LHCN-M2 (cell line): ENCODE measurements at regions not wholly inside any gene's neighbourhood (a gene's known extent, or its start where the extent isn't known, plus 50 kb on each side); places are given as distances from the start of the nearest gene placed in this dataset.
"Not testable (repeated sequence)": the region's sequence is repeated elsewhere in the genome, so short reads cannot be mapped to it uniquely, and the experiment has no call there.

Source experiments
- DNase-seq: peaks from one replicate; pipeline ENCODE4 v3.0.0-alpha.2; 2012; ENCODE audit warnings: low read depth

DNA sequence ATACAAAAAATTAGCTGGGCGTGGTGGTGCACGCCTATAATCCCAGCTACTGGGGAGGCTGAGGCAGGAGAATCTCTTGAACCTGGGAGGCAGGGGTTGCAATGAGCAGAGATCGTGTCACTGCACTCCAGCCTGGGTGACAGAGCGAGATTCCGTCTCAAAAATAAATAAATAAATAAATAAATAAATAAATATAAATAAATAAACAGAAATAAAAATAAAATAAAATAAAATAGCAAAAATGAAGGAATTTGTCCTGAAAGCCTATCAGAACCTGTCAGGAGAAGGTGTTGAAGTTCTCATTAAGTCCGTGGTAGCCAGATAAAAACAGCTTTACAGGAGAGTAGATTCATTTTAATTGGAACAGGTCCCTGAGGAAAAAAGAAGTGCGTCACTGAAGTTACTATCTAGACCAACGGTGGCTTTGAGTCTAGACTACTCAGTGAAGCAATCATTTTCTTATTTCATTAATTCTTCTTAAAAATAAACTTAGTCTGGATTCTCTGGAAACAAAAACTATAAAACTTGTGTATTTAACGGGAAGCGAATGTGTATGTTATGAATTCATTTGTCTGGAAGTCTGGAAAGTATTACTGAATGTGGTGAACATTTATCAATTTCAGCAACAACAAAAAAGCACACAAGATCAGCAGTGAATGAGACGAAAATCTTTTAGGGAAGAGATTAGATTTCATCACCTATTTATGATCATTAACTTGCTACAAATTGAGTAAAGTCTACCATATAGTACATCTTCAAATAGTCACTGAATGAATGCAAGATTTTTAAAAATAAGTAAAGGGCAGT lies 248.5 kb upstream of the PDE3A start:
- no peak for DNase-seq

DNA sequence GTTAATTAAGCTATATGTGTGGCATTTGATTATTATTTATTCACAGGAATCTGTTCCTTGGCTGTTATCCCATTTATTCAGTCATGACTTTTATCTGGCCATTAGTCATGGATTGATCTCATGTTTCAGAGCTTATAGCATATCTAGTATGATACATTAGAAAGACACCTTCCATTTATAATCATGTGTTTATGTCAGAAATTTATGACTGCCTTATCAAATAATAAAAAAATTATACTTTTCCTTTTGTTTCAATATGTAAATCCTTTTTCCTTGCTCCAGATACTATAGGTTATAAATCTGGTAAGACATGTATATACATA lies 248.0 kb upstream of the PDE3A start:
- DNase-seq, result no peak

- no peak for DNase-seq
Observed at GRCh38 chr12:20122274-20122673, 246.1 kb upstream of the PDE3A start.

- no peak for DNase-seq
Observed at GRCh38 chr12:20123465-20123864, 244.9 kb upstream of the PDE3A start.

DNA sequence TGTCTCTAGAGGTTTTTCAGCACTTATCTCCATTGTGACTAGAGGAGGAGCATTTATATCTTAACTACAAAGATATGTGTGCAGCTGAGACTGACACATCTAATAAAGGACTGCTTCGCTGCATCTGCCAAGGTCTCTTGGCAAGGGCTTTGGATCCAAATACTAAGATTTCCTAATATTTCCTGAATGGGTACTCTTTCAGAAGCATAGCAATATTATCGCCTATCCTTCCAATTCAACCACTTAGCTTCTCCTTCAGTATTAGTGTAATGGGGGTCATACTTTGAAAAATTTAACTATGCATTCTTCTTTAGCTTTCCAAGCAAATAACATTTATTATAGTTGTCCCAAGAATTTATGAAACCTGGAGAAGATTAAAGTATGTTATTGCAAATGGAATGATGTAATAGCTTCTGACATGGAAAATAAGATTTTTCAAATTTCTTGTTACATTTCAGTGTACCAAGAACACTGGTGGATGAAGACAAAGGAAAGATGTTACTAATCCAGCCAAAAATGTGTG lies 243.0 kb upstream of the PDE3A start:
- DNase-seq, result no peak

GRCh38 chr12:20126601-20127000 lies 241.7 kb upstream of the PDE3A start:
- DNase-seq, result no peak

GRCh38 chr12:20127413-20127812 lies 240.9 kb upstream of the PDE3A start:
- DNase-seq, result peak; percentile 1

DNA sequence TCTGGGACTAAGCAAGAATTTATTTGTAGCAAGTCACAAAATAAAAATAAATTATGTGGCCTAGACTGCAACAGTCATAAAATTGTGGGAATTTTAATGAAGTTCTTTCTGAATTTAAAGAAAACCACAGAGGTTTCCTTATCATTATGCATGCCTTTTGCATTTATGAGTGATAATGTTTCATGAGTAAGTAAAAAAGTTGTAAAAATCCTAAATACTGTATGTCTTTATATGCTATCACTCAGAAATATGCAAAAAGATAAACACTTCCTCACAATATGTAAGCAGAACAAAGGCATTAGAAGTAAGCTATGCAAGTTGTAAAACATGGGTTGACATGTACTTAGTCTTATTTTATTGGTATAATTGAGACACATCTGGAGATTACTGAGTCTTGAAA lies 239.4 kb upstream of the PDE3A start:
- no peak for DNase-seq

DNA sequence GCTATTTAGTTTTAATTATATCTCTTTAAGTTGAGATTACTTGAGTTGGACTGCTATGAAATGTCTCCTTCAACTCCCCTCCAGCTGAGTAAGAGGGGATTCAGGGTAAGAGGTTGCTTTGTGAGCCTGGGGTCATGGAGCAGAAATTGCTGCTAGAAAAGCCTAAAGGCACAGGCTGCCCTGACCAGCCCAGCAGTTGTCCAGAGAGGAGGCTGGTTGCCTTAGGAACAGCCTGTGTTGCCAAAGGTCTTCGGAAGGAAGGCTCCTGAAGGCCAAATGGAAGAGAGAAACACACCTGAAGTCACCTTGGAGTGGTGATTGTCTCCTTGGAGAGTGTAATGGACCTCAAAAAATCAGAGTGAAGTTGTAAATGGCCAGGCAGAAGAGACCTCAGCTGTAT lies 235.5 kb upstream of the PDE3A start:
- no peak for DNase-seq

DNA sequence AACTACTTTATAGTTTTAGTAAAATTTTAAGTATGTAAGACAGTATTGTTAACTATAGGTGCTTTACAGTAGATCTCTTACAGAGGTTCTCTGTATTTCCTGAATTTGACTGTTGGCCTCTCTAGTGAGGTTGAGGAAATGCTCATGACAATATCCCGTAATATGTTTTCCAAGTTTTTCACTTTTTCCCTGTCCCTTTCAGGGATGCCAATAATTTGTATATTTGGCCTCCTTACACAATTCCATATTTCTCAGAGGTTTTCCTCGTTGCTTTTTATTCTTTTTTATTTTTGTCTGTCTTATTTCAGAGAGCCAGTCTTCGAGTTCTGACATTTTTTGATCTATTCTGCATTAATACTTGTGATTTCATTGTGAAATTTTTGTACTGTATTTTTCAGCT lies 233.7 kb upstream of the PDE3A start:
- no peak for DNase-seq

DNA sequence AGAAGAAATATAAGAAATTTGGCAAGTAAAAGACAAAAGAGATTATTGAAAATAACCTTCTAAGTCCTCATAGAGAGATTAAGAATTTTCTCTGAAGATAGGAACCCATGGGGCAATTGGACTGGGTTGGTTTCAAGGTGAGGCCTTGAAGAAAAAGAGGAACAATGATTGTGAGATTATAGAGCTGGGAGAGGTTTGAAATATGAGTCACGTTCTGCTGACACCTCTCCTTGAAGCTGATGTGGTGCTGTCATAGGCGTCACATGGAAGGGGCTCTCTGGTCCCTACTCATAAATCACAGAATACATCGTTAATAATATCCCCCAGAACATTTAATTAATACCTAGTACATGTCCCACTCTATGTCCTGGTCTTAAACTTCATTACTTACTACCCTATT lies 227.6 kb upstream of the PDE3A start:
- DNase-seq, result no peak

DNA sequence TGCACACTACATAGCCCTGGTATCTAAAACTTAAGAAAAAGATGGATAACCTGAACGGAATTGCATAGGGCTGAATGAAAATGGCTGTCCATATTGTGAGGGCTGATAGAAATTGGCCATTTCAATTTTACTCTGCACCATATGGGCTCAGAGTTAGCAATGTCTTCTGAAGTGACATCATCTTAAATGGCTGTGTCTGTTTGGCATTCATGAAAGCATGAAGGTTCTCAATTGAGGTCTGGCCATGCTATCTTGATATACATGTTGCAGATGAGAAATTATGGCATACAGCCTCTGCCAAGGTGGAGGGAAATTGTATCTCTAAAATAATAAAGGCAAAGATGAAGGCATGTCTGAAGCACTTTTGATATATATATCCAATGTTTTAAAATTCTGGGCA lies 226.0 kb upstream of the PDE3A start:
- DNase-seq, result no peak

GRCh38 chr12:20142956-20143355 lies 225.4 kb upstream of the PDE3A start:
- DNase-seq, result no peak

DNA sequence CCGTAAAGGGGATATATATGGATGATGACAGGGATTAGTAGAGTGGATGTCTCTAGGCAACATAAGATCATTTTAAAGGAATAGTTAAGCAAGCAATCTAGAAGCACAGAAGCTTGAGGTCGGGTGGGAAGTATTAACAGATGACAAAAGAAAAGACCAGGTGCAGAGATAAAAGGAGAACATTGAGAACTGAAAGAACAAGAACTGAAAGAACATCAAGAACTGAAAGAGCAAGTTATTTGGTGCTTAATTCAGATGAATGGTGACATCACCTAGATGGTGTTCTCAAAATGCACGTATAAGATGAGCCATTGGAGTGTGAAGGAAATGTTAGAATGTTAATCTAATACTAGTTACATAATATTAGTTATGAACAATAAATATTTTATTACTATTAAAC lies 224.0 kb upstream of the PDE3A start:
- DNase-seq, result no peak

GRCh38 chr12:20148241-20148640 lies 220.1 kb upstream of the PDE3A start:
- DNase-seq, result no peak

DNA sequence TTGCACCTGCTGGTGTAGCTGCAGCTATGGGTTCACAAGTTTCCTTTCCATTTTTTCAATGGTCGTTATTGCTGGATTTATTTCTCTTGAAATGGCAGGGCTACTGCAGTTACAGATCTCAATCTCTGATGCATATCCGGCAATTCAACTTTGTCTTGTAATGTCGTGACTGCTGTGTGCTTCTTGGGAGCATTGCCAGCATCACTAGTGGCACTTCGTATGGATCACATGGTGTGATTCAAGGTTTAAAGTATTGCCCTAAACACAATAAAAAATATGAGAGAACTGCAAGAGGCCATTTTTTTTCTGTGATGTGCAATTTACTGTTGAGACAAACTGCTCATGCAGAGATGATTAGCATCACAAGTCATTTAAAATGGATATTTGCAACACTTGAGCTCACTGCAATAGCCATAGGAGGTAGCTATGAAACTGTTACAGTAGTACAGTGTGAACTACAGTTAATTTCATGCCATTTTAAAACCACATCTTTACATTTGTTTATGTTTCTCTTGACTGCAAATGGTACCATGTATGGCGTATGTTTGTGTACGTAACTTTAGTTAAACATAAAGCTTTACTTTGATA lies 217.4 kb upstream of the PDE3A start:
- DNase-seq, result no peak

DNA sequence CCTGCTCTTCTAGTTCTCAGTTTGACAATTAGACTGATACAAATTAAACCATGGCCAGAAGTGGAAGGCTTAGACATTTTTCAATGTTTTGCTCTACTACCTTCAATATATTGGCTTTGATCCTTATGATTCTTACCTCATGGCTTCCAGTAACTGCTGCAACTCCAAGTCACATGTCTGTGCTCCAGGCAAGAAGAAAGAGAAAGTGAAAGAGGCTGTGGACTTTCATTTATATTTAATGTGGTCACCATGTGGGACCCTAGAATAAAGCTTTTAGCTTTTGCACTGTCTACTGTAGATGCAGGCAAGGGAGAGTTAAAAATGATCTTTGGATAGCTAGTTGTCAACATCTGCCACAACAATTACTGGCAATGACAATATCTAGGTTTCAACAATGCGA lies 214.3 kb upstream of the PDE3A start:
- no peak for DNase-seq

GRCh38 chr12:20155374-20155773 lies 213.0 kb upstream of the PDE3A start:
- DNase-seq, result no peak

DNA sequence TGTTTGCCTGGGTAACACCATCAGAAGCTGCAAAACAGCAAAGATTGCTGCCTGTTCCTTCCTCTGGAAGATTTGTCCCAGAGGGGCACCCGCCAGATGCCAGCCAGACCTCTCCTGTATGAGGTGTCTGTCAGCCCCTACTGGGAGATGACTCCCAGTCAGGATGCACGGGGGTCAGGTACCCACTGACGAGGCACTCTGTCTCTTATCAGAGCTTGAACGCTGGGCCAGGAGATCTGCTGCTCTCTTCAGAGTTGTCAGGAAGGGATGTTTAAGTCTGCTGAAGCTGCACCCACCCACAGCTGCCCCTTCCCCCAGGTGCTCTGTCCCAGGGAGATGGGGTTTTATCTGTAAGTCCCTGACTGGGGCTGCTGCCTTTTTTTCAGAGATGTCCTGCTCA lies 207.4 kb upstream of the PDE3A start:
- DNase-seq, result not testable (repeated sequence)

DNA sequence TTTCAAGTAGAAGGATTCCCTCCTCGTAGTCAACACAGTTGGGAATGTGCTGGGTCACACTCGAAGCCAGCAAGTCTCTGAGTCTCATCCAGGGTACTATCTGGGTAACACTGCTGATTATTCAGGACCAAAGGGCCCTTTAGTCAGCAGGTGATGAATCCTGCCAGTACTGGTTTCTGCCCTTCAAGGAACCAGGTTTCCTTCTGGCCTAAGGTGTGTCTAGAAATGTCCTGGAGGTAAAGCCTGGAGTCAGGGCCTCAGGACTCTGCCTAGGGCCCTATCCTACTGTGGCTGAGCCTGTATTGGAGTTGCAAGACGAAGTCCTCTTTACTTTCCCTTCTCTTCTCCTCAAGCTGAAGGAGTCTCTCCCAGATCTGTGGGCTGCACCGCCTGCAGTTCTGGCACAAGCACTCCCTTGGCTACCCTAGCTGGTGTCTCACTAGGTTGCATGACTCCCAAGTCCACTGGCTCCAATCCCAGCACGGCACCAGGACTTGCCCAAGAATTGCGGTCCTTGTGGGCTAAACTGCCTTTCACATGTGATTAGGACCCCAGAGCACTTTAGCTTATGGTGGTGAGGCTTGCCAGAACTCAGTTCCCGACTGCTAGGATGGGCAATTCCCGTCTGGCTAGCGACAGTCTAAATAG lies 193.7 kb upstream of the PDE3A start:
- no peak for DNase-seq

DNA sequence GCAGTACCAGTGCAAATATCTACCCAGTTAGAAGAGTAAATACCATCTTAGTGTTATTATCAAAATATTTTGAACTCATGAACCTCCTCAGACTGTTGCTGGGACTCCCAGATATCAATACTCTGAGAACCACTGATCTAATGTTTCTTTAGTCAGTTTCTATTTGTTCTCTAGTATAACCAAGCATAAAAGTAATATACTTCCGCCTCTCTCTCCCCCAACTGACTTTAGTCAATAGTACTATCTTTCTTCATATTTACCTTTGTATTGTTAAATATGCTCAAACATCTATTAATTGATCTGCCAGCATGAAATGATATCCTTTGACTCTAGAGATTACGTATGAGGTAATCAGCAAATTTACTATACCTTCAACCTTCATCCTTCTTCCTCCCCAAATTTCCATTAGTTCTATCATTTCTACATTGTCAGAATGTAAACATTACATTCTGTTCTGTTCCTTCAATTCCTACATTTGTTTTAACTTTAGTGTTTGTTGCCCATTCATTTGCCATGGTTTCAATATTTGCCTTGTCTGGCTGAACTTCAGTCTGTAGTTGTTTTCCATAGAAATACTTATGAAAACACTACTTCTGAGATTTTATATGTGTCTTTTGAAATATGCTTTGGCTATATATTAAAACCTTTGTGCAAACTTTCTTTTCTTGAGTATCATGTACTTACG lies 192.5 kb upstream of the PDE3A start:
- no peak for DNase-seq

DNA sequence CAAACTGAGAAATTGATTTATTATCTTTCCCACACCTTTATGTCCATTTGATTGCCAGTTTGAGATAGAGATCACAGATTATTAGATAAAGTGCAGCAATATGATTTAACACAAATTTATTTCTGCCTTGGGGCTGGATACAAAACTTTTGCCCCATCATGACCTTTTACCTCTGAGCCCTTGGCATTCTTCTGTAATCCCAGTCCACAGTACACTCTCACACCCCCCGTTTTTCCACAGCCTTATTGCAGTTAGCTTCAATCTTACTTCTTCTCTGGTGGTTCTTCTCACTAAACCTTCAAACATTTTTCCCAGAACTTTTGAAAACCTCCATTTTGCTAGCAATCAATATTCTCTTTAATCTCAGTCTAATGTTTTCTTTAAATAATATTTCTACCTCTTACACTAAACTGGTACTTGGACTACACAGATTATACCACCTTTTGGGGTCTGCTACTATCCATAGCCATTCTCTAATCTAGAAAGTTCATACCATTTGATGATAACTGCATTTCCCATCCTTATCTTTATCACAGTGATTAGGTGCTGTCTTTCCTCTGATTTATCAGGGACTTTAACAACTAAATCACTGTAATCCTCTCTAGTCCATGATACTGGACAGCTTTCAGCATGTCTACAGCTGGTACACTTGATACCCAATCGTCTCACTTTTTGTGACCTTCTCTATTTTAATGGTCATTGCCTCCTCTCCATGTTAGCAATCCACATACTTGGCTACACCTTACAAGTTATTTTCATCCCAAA lies 186.7 kb upstream of the PDE3A start:
- no peak for DNase-seq
